Mesenchymal stem cell (in vitro differentiated cells and primary cell): ENCODE measurements at regions not wholly inside any gene's neighbourhood (a gene's known extent, or its start where the extent isn't known, plus 50 kb on each side); places are given as distances from the start of the nearest gene placed in this dataset.

Experiments
- DNase-seq: peaks from one replicate; pipeline ENCODE4 v3.0.0-alpha.2; 2013
- H2AFZ ChIP-seq: one replicate; pipeline ENCODE4 v1.6.1; 2013; ENCODE audit warnings: low read depth, mild to moderate bottlenecking, control low read depth, inconsistent platforms, low read length, moderate library complexity
- H2AK5ac ChIP-seq: 2 replicates; pipeline ENCODE4 v1.6.1; 2013; ENCODE audit warnings: low read length, moderate library complexity, mild to moderate bottlenecking, inconsistent platforms; ENCODE audit not compliant: severe bottlenecking
- H2BK120ac ChIP-seq: one replicate; pipeline ENCODE4 v1.6.1; 2013; ENCODE audit warnings: low read depth, mild to moderate bottlenecking, inconsistent platforms, low read length, moderate library complexity
- H2BK12ac ChIP-seq, 2 experiments: one replicate each; pipeline ENCODE4 v1.6.1; 2013; ENCODE audit warnings: inconsistent platforms in 2 of 2, low read length in 2 of 2, mild to moderate bottlenecking in 2 of 2, moderate library complexity in 2 of 2, control low read depth in 1 of 2
- H2BK15ac ChIP-seq: one replicate; pipeline ENCODE4 v1.6.1; 2013; ENCODE audit warnings: mild to moderate bottlenecking, low read depth, inconsistent platforms; ENCODE audit not compliant: poor library complexity, severe bottlenecking
- H2BK5ac ChIP-seq: 2 replicates; pipeline ENCODE4 v1.6.1; 2013; ENCODE audit warnings: low read depth, mild to moderate bottlenecking, low read length, control low read depth, inconsistent platforms; ENCODE audit not compliant: poor library complexity, severe bottlenecking
- H3K14ac ChIP-seq, 2 experiments: one replicate each; pipeline ENCODE4 v1.6.1; 2013; ENCODE audit warnings: inconsistent platforms in 2 of 2, low read length in 2 of 2, control low read depth in 1 of 2, mild to moderate bottlenecking in 1 of 2, moderate library complexity in 1 of 2
- H3K18ac ChIP-seq, 2 experiments: one replicate each; pipeline ENCODE4 v1.6.1; 2013; ENCODE audit warnings: inconsistent platforms in 2 of 2, low read length in 2 of 2, control low read depth in 1 of 2, low read depth in 1 of 2, mild to moderate bottlenecking in 1 of 2
- H3K23ac ChIP-seq, 2 experiments: one replicate each; pipeline ENCODE4 v1.6.1; 2013; ENCODE audit warnings: inconsistent platforms in 2 of 2, low read length in 2 of 2, mild to moderate bottlenecking in 2 of 2, moderate library complexity in 2 of 2, control low read depth in 1 of 2
- H3K27ac ChIP-seq: 2 replicates; pipeline ENCODE4 v1.5.1; 2013; ENCODE audit warnings: mild to moderate bottlenecking, moderate library complexity, low read length, control low read depth, inconsistent platforms; ENCODE audit not compliant: poor library complexity, severe bottlenecking
- H3K27me3 ChIP-seq, 2 experiments: 2 replicates each; pipeline versions ENCODE4 v1.6.1 to v1.7.0; 2013; ENCODE audit warnings: low read length in 2 of 2, mild to moderate bottlenecking in 2 of 2, moderate library complexity in 2 of 2, control low read depth in 1 of 2, inconsistent platforms in 1 of 2; ENCODE audit not compliant: control insufficient read depth in 1 of 2, insufficient read depth in 1 of 2
- H3K36me3 ChIP-seq, 2 experiments: 2 replicates each; pipeline versions ENCODE4 v1.6.1 to v1.7.0; 2013; ENCODE audit warnings: low read length in 2 of 2, control low read depth in 1 of 2, inconsistent platforms in 1 of 2, low read depth in 1 of 2, mild to moderate bottlenecking in 1 of 2; ENCODE audit not compliant: insufficient read depth in 2 of 2, control insufficient read depth in 1 of 2
- H3K4ac ChIP-seq, 2 experiments: one replicate each; pipeline ENCODE4 v1.6.1; 2013; ENCODE audit warnings: inconsistent platforms in 2 of 2, low read length in 2 of 2, mild to moderate bottlenecking in 2 of 2, moderate library complexity in 2 of 2, control low read depth in 1 of 2, low read depth in 1 of 2
- H3K4me1 ChIP-seq: 2 replicates; pipeline ENCODE4 v1.6.1; 2013; ENCODE audit warnings: low read depth, low read length, control low read depth; ENCODE audit not compliant: control insufficient read depth, insufficient read depth
- H3K4me2 ChIP-seq: 2 replicates; pipeline ENCODE4 v1.6.1; 2013; ENCODE audit warnings: low read length, mild to moderate bottlenecking, inconsistent platforms; ENCODE audit not compliant: poor library complexity, severe bottlenecking
- H3K4me3 ChIP-seq, 2 experiments: 2 replicates each; pipeline versions ENCODE4 v1.5.1 to v1.7.0; 2013; ENCODE audit warnings: low read length in 2 of 2, mild to moderate bottlenecking in 2 of 2, control low read depth in 1 of 2, low read depth in 1 of 2; ENCODE audit not compliant: insufficient read depth in 1 of 2
- H3K79me1 ChIP-seq: replicated peaks from 2 replicates; pipeline ENCODE4 v1.6.1; 2013; ENCODE audit warnings: mild to moderate bottlenecking, control low read depth, low read length, inconsistent platforms; ENCODE audit not compliant: poor library complexity, severe bottlenecking
- H3K9ac ChIP-seq: 2 replicates; pipeline ENCODE4 v1.7.0; 2013; ENCODE audit warnings: mild to moderate bottlenecking, low read length, moderate library complexity
- H3K9me3 ChIP-seq: 2 replicates; pipeline ENCODE4 v1.7.0; 2013; ENCODE audit warnings: mild to moderate bottlenecking, low read length; ENCODE audit not compliant: control insufficient read depth
- H4K8ac ChIP-seq: one replicate; pipeline ENCODE4 v1.6.1; 2013; ENCODE audit warnings: inconsistent platforms, mild to moderate bottlenecking, low read length, moderate library complexity
- H4K91ac ChIP-seq: one replicate; pipeline ENCODE4 v1.6.1; 2013; ENCODE audit warnings: mild to moderate bottlenecking, low read length, inconsistent platforms
- WGBS: methylation state at CpG from one replicate; pipeline ENCODE4 v1.1.7; 2013; ENCODE audit warnings: mixed read lengths; 5-methylcytosine and 5-hydroxymethylcytosine counted together

- Histone ChIP-seq H2AFZ (no peak overlapping the region), H3K14ac (no peak overlapping the region), H2BK5ac (no peak overlapping the region)
Observed at GRCh38 chr5:35438786-35439185, 178.9 kb upstream of the SPEF2 start.

GRCh38 chr5:35438288-35438687 lies 179.4 kb upstream of the SPEF2 start:
- WGBS, result no CpG with 5 or more reads among the region's 1 CpG
- no peak overlapping the region for H2BK15ac ChIP-seq
- H3K9ac ChIP-seq, result no peak overlapping the region
- no peak overlapping the region for H2AFZ ChIP-seq
- H3K14ac ChIP-seq, result no peak overlapping the region
- no peak overlapping the region for H2BK12ac ChIP-seq
- no peak overlapping the region for H4K91ac ChIP-seq
- no peaks in the 10 kb centered on the region for H3K4me1 ChIP-seq
- no peaks in the 10 kb centered on the region for H3K36me3 ChIP-seq
- H3K4ac ChIP-seq, result no peak overlapping the region
- H3K27me3 ChIP-seq, result peaks cover 0 to 17% of the 10 kb centered on the region in 2 experiments
- no peak overlapping the region for H4K8ac ChIP-seq
- no peaks in the 10 kb centered on the region for H3K9me3 ChIP-seq
- no peak overlapping the region for H2AK5ac ChIP-seq
- no peak overlapping the region for H3K18ac ChIP-seq
- no peak overlapping the region for H3K4me3 ChIP-seq
- H3K79me1 ChIP-seq, result no peaks in the 10 kb centered on the region
- no peak overlapping the region for H3K4me2 ChIP-seq
- H2BK120ac ChIP-seq, result no peak overlapping the region
- no peak overlapping the region for H2BK5ac ChIP-seq
- no peak overlapping the region for H3K23ac ChIP-seq
- H3K27ac ChIP-seq, result no peak overlapping the region
- no peak for DNase-seq

More at GRCh38 chr5:35438786-35439185, 178.9 kb upstream of the SPEF2 start:
- H2BK120ac ChIP-seq, result no peak overlapping the region
- no peak overlapping the region for H2AK5ac ChIP-seq
- no peak overlapping the region for H3K23ac ChIP-seq
- H2BK12ac ChIP-seq, result no peak overlapping the region
- H3K36me3 ChIP-seq, result no peaks in the 10 kb centered on the region
- no peak overlapping the region for H3K27ac ChIP-seq
- H4K91ac ChIP-seq, result no peak overlapping the region
- no peaks in the 10 kb centered on the region for H3K79me1 ChIP-seq
- no peaks in the 10 kb centered on the region for H3K9me3 ChIP-seq
- no peak overlapping the region for H4K8ac ChIP-seq
- no peak overlapping the region for H3K4ac ChIP-seq
- 36% methylated on average over 1 of the region's 2 CpGs for WGBS
- no peak overlapping the region for H3K4me2 ChIP-seq
- H3K4me1 ChIP-seq, result no peaks in the 10 kb centered on the region
- H3K27me3 ChIP-seq, result peaks cover 0 to 14% of the 10 kb centered on the region in 2 experiments
- no peak overlapping the region for H3K9ac ChIP-seq
- no peak overlapping the region for H3K18ac ChIP-seq
- H3K4me3 ChIP-seq, result no peak overlapping the region
- no peak for DNase-seq
- H2BK15ac ChIP-seq, result no peak overlapping the region

DNA sequence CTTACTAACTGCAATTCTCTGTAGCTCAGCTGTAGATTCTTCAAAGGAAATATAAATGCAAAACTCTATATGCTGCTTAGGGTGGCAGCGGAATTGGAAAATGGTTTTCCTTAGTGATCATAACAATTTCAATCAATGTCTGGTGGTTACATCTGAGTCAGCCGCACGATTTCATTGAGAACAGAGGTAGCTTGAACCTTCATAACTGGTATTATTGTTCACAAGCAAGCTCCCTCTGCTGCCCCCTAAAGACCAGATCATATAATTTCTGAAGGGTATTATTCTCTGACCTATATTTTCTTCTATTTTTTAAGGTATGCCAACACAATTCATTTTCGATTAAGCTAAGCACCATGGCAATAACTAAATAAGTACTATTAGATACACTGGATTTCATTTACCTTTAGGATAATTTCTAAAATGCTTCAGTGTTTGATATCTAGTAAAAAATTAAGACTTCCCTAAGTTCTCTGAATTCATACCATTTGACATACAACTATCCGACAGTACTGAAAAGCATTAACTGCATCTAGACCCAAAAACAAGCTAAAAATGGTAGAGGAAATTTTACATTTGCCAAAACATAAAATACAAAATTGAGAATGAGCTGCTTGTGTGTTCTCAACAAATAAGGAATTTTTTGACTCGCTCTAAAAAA lies 181.1 kb upstream of the SPEF2 start:
- Histone ChIP-seq H3K4me1 (no peaks in the 10 kb centered on the region), H3K4ac (no peak overlapping the region), H2AK5ac (no peak overlapping the region), H4K91ac (no peak overlapping the region), H2BK12ac (no peak overlapping the region), H3K27me3 (peaks cover 0 to 33% of the 10 kb centered on the region in 2 experiments), H3K79me1 (no peaks in the 10 kb centered on the region), H2BK120ac (no peak overlapping the region), H2BK5ac (no peak overlapping the region), H4K8ac (no peak overlapping the region), H3K14ac (no peak overlapping the region), H3K18ac (no peak overlapping the region), H3K23ac (no peak overlapping the region), H2AFZ (no peak overlapping the region), H3K9ac (no peak overlapping the region), H3K27ac (no peak overlapping the region), H3K9me3 (no peaks in the 10 kb centered on the region), H2BK15ac (no peak overlapping the region), H3K4me2 (no peak overlapping the region), H3K36me3 (no peaks in the 10 kb centered on the region), H3K4me3 (no peak overlapping the region)
- WGBS, result 71% methylated on average over 3 of the region's 6 CpGs
- DNase-seq, result peak; percentile 14

GRCh38 chr5:35430381-35431162 lies 187.1 kb upstream of the SPEF2 start:
- WGBS, result 6% methylated on average over 2 of the region's 5 CpGs

More at GRCh38 chr5:35430381-35431162, 187.1 kb upstream of the SPEF2 start:
- Histone ChIP-seq H3K4ac (no peak overlapping the region), H3K18ac (no peak overlapping the region), H2BK12ac (no peak overlapping the region), H2AK5ac (no peak overlapping the region), H3K79me1 (no peaks in the 10 kb centered on the region), H2BK15ac (no peak overlapping the region), H3K36me3 (no peaks in the 10 kb centered on the region), H2BK120ac (no peak overlapping the region), H2AFZ (no peak overlapping the region), H4K91ac (no peak overlapping the region), H3K27ac (no peak overlapping the region), H2BK5ac (no peak overlapping the region), H3K14ac (no peak overlapping the region), H3K4me3 (no peak overlapping the region), H3K27me3 (peaks cover 0 to 38% of the 10 kb centered on the region in 2 experiments), H3K4me1 (no peaks in the 10 kb centered on the region), H3K9ac (no peak overlapping the region), H4K8ac (no peak overlapping the region), H3K23ac (no peak overlapping the region), H3K4me2 (no peak overlapping the region), H3K9me3 (no peaks in the 10 kb centered on the region)
- DNase-seq, result no peak
